ENCODE measurements at regions not wholly inside any gene's neighbourhood (a gene's known extent, or its start where the extent isn't known, plus 50 kb on each side); places are given as distances from the start of the nearest gene placed in this dataset.

- H3K27ac ChIP-seq (ENCODE audit: insufficient read depth, low read length): no peak overlapping the region
- H3K27me3 ChIP-seq (ENCODE audit: control insufficient read depth, insufficient read depth, low read length): no peaks in the 10 kb centered on the region
- peaks cover 8% of the 10 kb centered on the region for H3K9me3 ChIP-seq (ENCODE audit: control insufficient read depth, insufficient read depth, low read length)
- in situ Hi-C loops (cut with MboI; ENCODE audit: low sequenced_read_pairs) (no loop called here), intact Hi-C loops (cut with micrococcal nuclease) (no loop called here), dilution Hi-C loops (cut with HindIII; ENCODE audit: low sequenced_read_pairs, unreplicated experiment) (no loop called here)
- no peaks in the 10 kb centered on the region for H3K4me1 ChIP-seq (ENCODE audit: control insufficient read depth, insufficient read depth, low read length)
- H3K4ac ChIP-seq (ENCODE audit: low read depth, low read length): no peak overlapping the region
- ATAC-seq (ENCODE audit: low read depth): no peak
- CTCF ChIA-PET: no interaction called here
- no peak overlapping the region for H4K5ac ChIP-seq (ENCODE audit: low read depth, low read length)
- H4K91ac ChIP-seq (ENCODE audit: insufficient read depth, low read depth, low read length): no peak overlapping the region
- H4K8ac ChIP-seq (ENCODE audit: low read depth in 2 of 2, low read length in 2 of 2): no peak overlapping the region
- no peak overlapping the region for H3K9ac ChIP-seq (ENCODE audit: low read depth, low read length)
- H2BK120ac ChIP-seq (ENCODE audit: low read depth, low read length): no peak overlapping the region
- no peak overlapping the region for H3K23ac ChIP-seq (ENCODE audit: low read depth, low read length)
- H2BK20ac ChIP-seq (ENCODE audit: low read depth, low read length): no peak overlapping the region
- no peaks in the 10 kb centered on the region for H3K9me1 ChIP-seq (ENCODE audit: insufficient read depth, low read length)
- H4K20me1 ChIP-seq (ENCODE audit: insufficient read depth, low read length): no peaks in the 10 kb centered on the region
- DNase-seq: no peak
- WGBS, 2 experiments (ENCODE audit: extremely low coverage in 2 of 2, insufficient read length in 1 of 2): 0% methylated on average over 1 of the region's 1 CpG; no CpG with 5 or more reads in 1 of the 2 experiments
- no peak overlapping the region for H3K18ac ChIP-seq (ENCODE audit: low read depth, low read length)
- no peak overlapping the region for H2AK9ac ChIP-seq (replicated peaks; ENCODE audit: low read depth, low read length, poor library complexity)
- no peak overlapping the region for H3K4me2 ChIP-seq (ENCODE audit: low read depth, low read length)
- H3K36me3 ChIP-seq (ENCODE audit: control insufficient read depth, insufficient read depth, low read length): no peaks in the 10 kb centered on the region
- H2BK15ac ChIP-seq (ENCODE audit: low read depth, low read length): no peak overlapping the region
- no peaks in the 10 kb centered on the region for H3K79me1 ChIP-seq (ENCODE audit: low read depth in 1 of 2, low read length in 2 of 2)
- no peak overlapping the region for H3K56ac ChIP-seq (ENCODE audit: extremely low read depth, insufficient read depth, low read length)
- no peak overlapping the region for H3K4me3 ChIP-seq (ENCODE audit: insufficient read depth, low read depth, low read length)
- no peak overlapping the region for H2AK5ac ChIP-seq (ENCODE audit: low read depth, low read length)
- H2AFZ ChIP-seq (replicated peaks; ENCODE audit: low read length, poor library complexity): no peak overlapping the region
- TF ChIP-seq SMC3 (IDR thresholded peaks at IDR 0.05; ENCODE audit: low read depth, low read length) (no peak), USF2 (IDR thresholded peaks at IDR 0.05; ENCODE audit: low read depth, low read length) (no peak), BHLHE40 (IDR thresholded peaks at IDR 0.05; ENCODE audit: low read depth, low read length) (no peak), NFE2L2 (IDR thresholded peaks at IDR 0.05; ENCODE audit: low read depth, low read length) (no peak), POLR2A (IDR thresholded peaks at IDR 0.05; ENCODE audit: low read depth, low read length) (no peak), RFX5 (IDR thresholded peaks at IDR 0.05; ENCODE audit: low read depth, low read length) (no peak), MAZ (IDR thresholded peaks at IDR 0.05; ENCODE audit: borderline replicate concordance, low read depth, low read length) (no peak), FOS (IDR thresholded peaks at IDR 0.05; ENCODE audit: low read depth, low read length) (no peak), RCOR1 (IDR thresholded peaks at IDR 0.05; ENCODE audit: insufficient replicate concordance, low read length) (no peak)
- BruUV-seq (replicated peaks): no TSS peak
- no peak overlapping the region for H3K14ac ChIP-seq (replicated peaks; ENCODE audit: low read depth, low read length)
- H2BK5ac ChIP-seq (ENCODE audit: low read depth, low read length, poor library complexity, severe bottlenecking): no peak overlapping the region
- POLR2A ChIA-PET (ENCODE audit: unreplicated experiment): no interaction called here
These were observed 194.9 kb upstream of the HNMT start for GRCh38 chr2:137769406-137769805.

Measured in IMR-90 (cell line).